Panc1 (cell line): ENCODE measurements at regions not wholly inside any gene's neighbourhood (a gene's known extent, or its start where the extent isn't known, plus 50 kb on each side); places are given as distances from the start of the nearest gene placed in this dataset.
"Not testable (repeated sequence)": the region's sequence is repeated elsewhere in the genome, so short reads cannot be mapped to it uniquely, and the experiment has no call there.

Source experiments
- ATAC-seq: fragments of 200-7000 bp; cut with Tn5 transposase; 2 replicates; pipeline ENCODE4 v1.9.1; 2020; ENCODE audit warnings: mild to moderate bottlenecking, moderate library complexity
- BruUV-seq: library from RNA; stranded (reverse); fragments of 400-500 nt; replicated peaks from 2 replicates; lab custom pipeline; 2021; lab: Mats Ljungman, UMichigan
- CTCF ChIA-PET: fragments of 300-600 bp; sonication (Branson Sonifier 250); formaldehyde crosslinking; loops from one replicate; lab custom pipeline; 2022; ENCODE audit warnings: antibody characterized with exemption; lab: Charles Lee
- POLR2A ChIA-PET: fragments of 300-600 bp; sonication (Branson Sonifier 250); formaldehyde crosslinking; loops from one replicate; lab custom pipeline; 2022; ENCODE audit warnings: antibody characterized with exemption; lab: Charles Lee
- DNase-seq: peaks from one replicate; pipeline ENCODE4 v3.0.0-alpha.2; 2010; ENCODE audit warnings: low read depth, low spot score
- H3K27ac ChIP-seq: 2 replicates; pipeline ENCODE4 v1.5.1; 2011; ENCODE audit warnings: mild to moderate bottlenecking, low read length, inconsistent platforms
- H3K27me3 ChIP-seq: fragments of 200-500 bp; sonication (Bioruptor generic); 2 replicates; pipeline ENCODE4 v1.6.0; 2014; ENCODE audit warnings: low read length, inconsistent platforms; ENCODE audit not compliant: control insufficient read depth, insufficient read depth
- H3K36me3 ChIP-seq: fragments of 200-500 bp; sonication (Bioruptor generic); 2 replicates; pipeline ENCODE4 v1.5.1; 2014; ENCODE audit warnings: inconsistent platforms, mild to moderate bottlenecking, low read length, moderate library complexity; ENCODE audit not compliant: control insufficient read depth, insufficient read depth
- H3K4me1 ChIP-seq: 2 replicates; pipeline ENCODE4 v1.5.1; 2011; ENCODE audit warnings: inconsistent platforms, mild to moderate bottlenecking, low read length, moderate library complexity; ENCODE audit not compliant: control insufficient read depth, insufficient read depth
- H3K4me3 ChIP-seq, 2 experiments: 2 replicates each; pipeline ENCODE4 v1.5.1; 2011 to 2012; ENCODE audit warnings: low read depth in 2 of 2, low read length in 2 of 2, mild to moderate bottlenecking in 2 of 2, inconsistent platforms in 1 of 2, moderate library complexity in 1 of 2
- H3K9me3 ChIP-seq: fragments of 200-500 bp; sonication (Bioruptor generic); 2 replicates; pipeline ENCODE4 v1.5.1; 2014; ENCODE audit warnings: low read depth, mild to moderate bottlenecking, inconsistent platforms, low read length, moderate library complexity; ENCODE audit not compliant: control insufficient read depth, insufficient read depth
- POLR2AphosphoS5 ChIP-seq: IDR thresholded peaks from 2 replicates; pipeline ENCODE4 v1.6.1; 2012; ENCODE audit warnings: mild to moderate bottlenecking, low read depth, low read length, moderate library complexity
- SIN3A ChIP-seq: IDR thresholded peaks from 2 replicates; pipeline ENCODE4 v1.6.1; 2012; ENCODE audit warnings: low read depth, mild to moderate bottlenecking, low read length, moderate library complexity, borderline replicate concordance; ENCODE audit not compliant: insufficient read depth
- TCF7L2 ChIP-seq: IDR thresholded peaks from 2 replicates; pipeline ENCODE4 v1.6.1; 2011; ENCODE audit warnings: mild to moderate bottlenecking, low read depth, low read length, inconsistent platforms
- in situ Hi-C: cut with HindIII; loops from 2 replicates; pipeline ENCODE4 v1.10.0; 2016; ENCODE audit warnings: low sequenced_read_pairs, low pct_unique_long_range_greater_than_20kb
- intact Hi-C: fragments of 100-400 bp; cut with micrococcal nuclease; formaldehyde crosslinking; loops from one replicate; pipeline ENCODE4 v1.10.0; 2022; ENCODE audit not compliant: unreplicated experiment
- TF ChIP-seq, protein P1 (sequence below): fragments of 450-650 bp; IDR thresholded peaks from 2 replicates; pipeline ENCODE4 v1.5.1; 2017; ENCODE audit warnings: mild to moderate bottlenecking
- TF ChIP-seq, protein P2 (sequence below), 2 experiments: IDR thresholded peaks; 2 replicates each; pipeline ENCODE4 v1.6.1; 2011 to 2012; ENCODE audit warnings: low read depth in 2 of 2, control low read depth in 1 of 2, low read length in 1 of 2, mild to moderate bottlenecking in 1 of 2, moderate library complexity in 1 of 2; ENCODE audit not compliant: insufficient read depth in 1 of 2

DNA sequence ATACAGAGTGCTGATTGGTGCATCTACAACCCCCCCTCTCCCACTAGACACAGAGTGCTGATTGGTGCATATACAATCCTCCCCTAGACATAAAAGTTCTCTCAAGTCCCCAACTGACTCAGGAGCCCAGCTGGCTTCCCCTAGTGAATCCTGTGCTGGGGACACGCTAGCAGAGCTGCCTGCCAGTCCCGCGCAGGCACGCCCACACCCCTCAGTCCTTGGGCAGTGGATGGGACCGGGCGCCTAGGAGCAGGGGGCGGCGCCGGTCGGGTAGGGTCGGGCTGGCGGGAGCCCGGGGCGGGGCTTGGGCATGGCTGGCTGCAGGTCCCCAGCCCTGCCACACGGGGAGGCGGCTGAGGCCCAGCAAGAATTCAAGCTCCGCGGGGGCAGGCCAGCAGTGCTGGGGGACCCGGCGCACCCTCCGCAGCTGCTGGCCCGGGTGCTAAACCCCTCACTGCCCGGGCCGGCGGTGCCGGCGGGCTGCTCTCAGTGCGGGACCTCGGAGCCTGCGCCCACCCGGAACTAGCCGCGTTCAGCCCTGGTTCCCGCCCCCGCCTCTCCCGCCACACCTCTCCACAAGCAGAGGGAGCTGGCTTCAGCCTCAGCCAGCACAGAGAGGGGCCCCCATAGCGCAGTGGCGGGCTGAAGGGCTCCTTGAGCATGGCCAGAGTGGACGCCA, 64.3 kb upstream of the DDHD1 start:
- Histone ChIP-seq H3K9me3 (no peaks in the 10 kb centered on the region), H3K4me1 (no peaks in the 10 kb centered on the region), H3K27me3 (no peaks in the 10 kb centered on the region), H3K4me3 (peak overlapping the region; percentile 45 to 52), H3K36me3 (no peaks in the 10 kb centered on the region), H3K27ac (peak overlapping the region; percentile 23; the same call in 1 of the 2 replicates)
- POLR2A ChIA-PET = no interaction called here
- TF ChIP-seq TCF7L2 (no peak), SIN3A (no peak), POLR2AphosphoS5 (no peak)
- TF ChIP-seq, protein P1, sequence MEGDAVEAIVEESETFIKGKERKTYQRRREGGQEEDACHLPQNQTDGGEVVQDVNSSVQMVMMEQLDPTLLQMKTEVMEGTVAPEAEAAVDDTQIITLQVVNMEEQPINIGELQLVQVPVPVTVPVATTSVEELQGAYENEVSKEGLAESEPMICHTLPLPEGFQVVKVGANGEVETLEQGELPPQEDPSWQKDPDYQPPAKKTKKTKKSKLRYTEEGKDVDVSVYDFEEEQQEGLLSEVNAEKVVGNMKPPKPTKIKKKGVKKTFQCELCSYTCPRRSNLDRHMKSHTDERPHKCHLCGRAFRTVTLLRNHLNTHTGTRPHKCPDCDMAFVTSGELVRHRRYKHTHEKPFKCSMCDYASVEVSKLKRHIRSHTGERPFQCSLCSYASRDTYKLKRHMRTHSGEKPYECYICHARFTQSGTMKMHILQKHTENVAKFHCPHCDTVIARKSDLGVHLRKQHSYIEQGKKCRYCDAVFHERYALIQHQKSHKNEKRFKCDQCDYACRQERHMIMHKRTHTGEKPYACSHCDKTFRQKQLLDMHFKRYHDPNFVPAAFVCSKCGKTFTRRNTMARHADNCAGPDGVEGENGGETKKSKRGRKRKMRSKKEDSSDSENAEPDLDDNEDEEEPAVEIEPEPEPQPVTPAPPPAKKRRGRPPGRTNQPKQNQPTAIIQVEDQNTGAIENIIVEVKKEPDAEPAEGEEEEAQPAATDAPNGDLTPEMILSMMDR = peak; percentile 60
- TF ChIP-seq, protein P2, sequence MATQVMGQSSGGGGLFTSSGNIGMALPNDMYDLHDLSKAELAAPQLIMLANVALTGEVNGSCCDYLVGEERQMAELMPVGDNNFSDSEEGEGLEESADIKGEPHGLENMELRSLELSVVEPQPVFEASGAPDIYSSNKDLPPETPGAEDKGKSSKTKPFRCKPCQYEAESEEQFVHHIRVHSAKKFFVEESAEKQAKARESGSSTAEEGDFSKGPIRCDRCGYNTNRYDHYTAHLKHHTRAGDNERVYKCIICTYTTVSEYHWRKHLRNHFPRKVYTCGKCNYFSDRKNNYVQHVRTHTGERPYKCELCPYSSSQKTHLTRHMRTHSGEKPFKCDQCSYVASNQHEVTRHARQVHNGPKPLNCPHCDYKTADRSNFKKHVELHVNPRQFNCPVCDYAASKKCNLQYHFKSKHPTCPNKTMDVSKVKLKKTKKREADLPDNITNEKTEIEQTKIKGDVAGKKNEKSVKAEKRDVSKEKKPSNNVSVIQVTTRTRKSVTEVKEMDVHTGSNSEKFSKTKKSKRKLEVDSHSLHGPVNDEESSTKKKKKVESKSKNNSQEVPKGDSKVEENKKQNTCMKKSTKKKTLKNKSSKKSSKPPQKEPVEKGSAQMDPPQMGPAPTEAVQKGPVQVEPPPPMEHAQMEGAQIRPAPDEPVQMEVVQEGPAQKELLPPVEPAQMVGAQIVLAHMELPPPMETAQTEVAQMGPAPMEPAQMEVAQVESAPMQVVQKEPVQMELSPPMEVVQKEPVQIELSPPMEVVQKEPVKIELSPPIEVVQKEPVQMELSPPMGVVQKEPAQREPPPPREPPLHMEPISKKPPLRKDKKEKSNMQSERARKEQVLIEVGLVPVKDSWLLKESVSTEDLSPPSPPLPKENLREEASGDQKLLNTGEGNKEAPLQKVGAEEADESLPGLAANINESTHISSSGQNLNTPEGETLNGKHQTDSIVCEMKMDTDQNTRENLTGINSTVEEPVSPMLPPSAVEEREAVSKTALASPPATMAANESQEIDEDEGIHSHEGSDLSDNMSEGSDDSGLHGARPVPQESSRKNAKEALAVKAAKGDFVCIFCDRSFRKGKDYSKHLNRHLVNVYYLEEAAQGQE (IDR thresholded peaks at IDR 0.05; ENCODE audit: insufficient read depth in 1 of 2, low read depth in 2 of 2, low read length in 1 of 2) = no peak
- in situ Hi-C loops = no loop called here
- intact Hi-C loops = no loop called here
- ATAC-seq = peak; percentile 100
- no peak for DNase-seq
- BruUV-seq = no TSS peak
- CTCF ChIA-PET = interaction anchor here (0.6 to 0.7 kb wide), 2 partner anchors 238 to 1146 kb away, joined by 3 read pairs; no protein-coding TSS in a partner anchor

- CTCF ChIA-PET = interaction anchor here (0.7 kb wide), 1 partner anchor 1146 kb away, joined by 3 read pairs; no protein-coding TSS in a partner anchor
- POLR2A ChIA-PET, BruUV-seq, H3K4me1 ChIP-seq, H3K27me3 ChIP-seq, in situ Hi-C loops, H3K27ac ChIP-seq, ATAC-seq, DNase-seq, H3K9me3 ChIP-seq, intact Hi-C loops, H3K36me3 ChIP-seq: not testable (repeated sequence)
- H3K4me3 ChIP-seq = peak overlapping the region in 1 of 2 experiments; percentile 52; a peak in 2 of 4 replicates
Observed at GRCh38 chr14:53216955-53217315, 63.8 kb upstream of the DDHD1 start.

GRCh38 chr14:53216478-53216877, 63.4 kb upstream of the DDHD1 start:
- H3K9me3 ChIP-seq, ATAC-seq, BruUV-seq, H3K4me3 ChIP-seq, in situ Hi-C loops, CTCF ChIA-PET, H3K36me3 ChIP-seq, H3K4me1 ChIP-seq, intact Hi-C loops, DNase-seq, H3K27ac ChIP-seq, H3K27me3 ChIP-seq, POLR2A ChIA-PET: not testable (repeated sequence)
